IMR-90 (cell line): ENCODE measurements at regions not wholly inside any gene's neighbourhood (a gene's known extent, or its start where the extent isn't known, plus 50 kb on each side); places are given as distances from the start of the nearest gene placed in this dataset.

Source experiments
- ATAC-seq: fragments of 200-7000 bp; cut with Tn5 transposase; 2 replicates; pipeline ENCODE4 v1.9.1; 2020; ENCODE audit warnings: low read depth, mild to moderate bottlenecking, moderate library complexity
- BruUV-seq: library from RNA; stranded (reverse); fragments of 400-500 nt; replicated peaks from 2 replicates; lab custom pipeline; 2021; lab: Mats Ljungman, UMichigan
- CTCF ChIA-PET: fragments of 300-600 bp; formaldehyde crosslinking; extraction: SDS; loops from one replicate; lab custom pipeline; 2021; ENCODE audit warnings: antibody characterized with exemption; lab: Yijun Ruan, JAX
- POLR2A ChIA-PET: fragments of 300-600 bp; sonication (Branson Sonifier 250); formaldehyde crosslinking; loops from one replicate; lab custom pipeline; 2022; ENCODE audit warnings: antibody characterized with exemption; ENCODE audit not compliant: unreplicated experiment; lab: Charles Lee
- DNase-seq: peaks from one replicate; pipeline ENCODE4 v3.0.0; 2013
- H2AFZ ChIP-seq: replicated peaks from 2 replicates; pipeline ENCODE3; 2013; ENCODE audit warnings: low read length, mild to moderate bottlenecking; ENCODE audit not compliant: poor library complexity
- H2AK5ac ChIP-seq: 2 replicates; pipeline ENCODE4 v1.6.1; 2013; ENCODE audit warnings: low read depth, low read length, inconsistent platforms
- H2AK9ac ChIP-seq: replicated peaks from 2 replicates; pipeline ENCODE3; 2013; ENCODE audit warnings: mild to moderate bottlenecking, low read depth, low read length, moderate library complexity; ENCODE audit not compliant: poor library complexity
- H2BK120ac ChIP-seq: 2 replicates; pipeline ENCODE4 v1.6.1; 2013; ENCODE audit warnings: low read depth, low read length, inconsistent platforms
- H2BK15ac ChIP-seq: 3 replicates; pipeline ENCODE4 v1.6.1; 2013; ENCODE audit warnings: low read depth, low read length, inconsistent platforms
- H2BK20ac ChIP-seq: 2 replicates; pipeline ENCODE4 v1.6.1; 2013; ENCODE audit warnings: low read depth, mild to moderate bottlenecking, inconsistent platforms, low read length, moderate library complexity
- H2BK5ac ChIP-seq: 2 replicates; pipeline ENCODE4 v1.6.1; 2013; ENCODE audit warnings: mild to moderate bottlenecking, low read depth, low read length, inconsistent platforms; ENCODE audit not compliant: poor library complexity, severe bottlenecking
- H3K14ac ChIP-seq: replicated peaks from 2 replicates; pipeline ENCODE4 v1.6.1; 2013; ENCODE audit warnings: low read depth, low read length, inconsistent platforms
- H3K18ac ChIP-seq: 2 replicates; pipeline ENCODE4 v1.6.1; 2013; ENCODE audit warnings: low read depth, low read length, control low read depth
- H3K23ac ChIP-seq: 2 replicates; pipeline ENCODE4 v1.6.1; 2013; ENCODE audit warnings: low read depth, low read length, inconsistent platforms
- H3K27ac ChIP-seq: 2 replicates; pipeline ENCODE4 v1.5.1; 2013; ENCODE audit warnings: mild to moderate bottlenecking, control low read depth, low read length; ENCODE audit not compliant: insufficient read depth
- H3K27me3 ChIP-seq: 2 replicates; pipeline ENCODE4 v1.6.1; 2013; ENCODE audit warnings: low read length; ENCODE audit not compliant: control insufficient read depth, insufficient read depth
- H3K36me3 ChIP-seq: 2 replicates; pipeline ENCODE4 v1.6.1; 2013; ENCODE audit warnings: low read length, mixed read lengths; ENCODE audit not compliant: control insufficient read depth, insufficient read depth
- H3K4ac ChIP-seq: 2 replicates; pipeline ENCODE4 v1.6.1; 2013; ENCODE audit warnings: low read depth, low read length, inconsistent platforms
- H3K4me1 ChIP-seq: 2 replicates; pipeline ENCODE4 v1.6.1; 2013; ENCODE audit warnings: low read length, mixed read lengths; ENCODE audit not compliant: control insufficient read depth, insufficient read depth
- H3K4me2 ChIP-seq: 2 replicates; pipeline ENCODE4 v1.6.1; 2013; ENCODE audit warnings: low read depth, mild to moderate bottlenecking, control low read depth, low read length, moderate library complexity
- H3K4me3 ChIP-seq: 2 replicates; pipeline ENCODE4 v1.5.1; 2013; ENCODE audit warnings: low read depth, mild to moderate bottlenecking, control low read depth, low read length, moderate library complexity; ENCODE audit not compliant: insufficient read depth
- H3K56ac ChIP-seq: 2 replicates; pipeline ENCODE4 v1.6.1; 2013; ENCODE audit warnings: low read length, inconsistent platforms; ENCODE audit not compliant: insufficient read depth; ENCODE audit errors: extremely low read depth
- H3K79me1 ChIP-seq, 2 experiments: 2 replicates each; pipeline ENCODE4 v1.6.1; 2013; ENCODE audit warnings: low read length in 2 of 2, inconsistent platforms in 1 of 2, low read depth in 1 of 2
- H3K9ac ChIP-seq: 2 replicates; pipeline ENCODE4 v1.6.1; 2013; ENCODE audit warnings: low read depth, low read length, control low read depth
- H3K9me1 ChIP-seq: 2 replicates; pipeline ENCODE4 v1.6.1; 2013; ENCODE audit warnings: low read length, inconsistent platforms; ENCODE audit not compliant: insufficient read depth
- H3K9me3 ChIP-seq: 2 replicates; pipeline ENCODE4 v1.6.1; 2013; ENCODE audit warnings: low read length; ENCODE audit not compliant: control insufficient read depth, insufficient read depth
- H4K20me1 ChIP-seq: 2 replicates; pipeline ENCODE4 v1.6.1; 2013; ENCODE audit warnings: low read length, inconsistent platforms; ENCODE audit not compliant: insufficient read depth
- H4K5ac ChIP-seq: 2 replicates; pipeline ENCODE4 v1.6.1; 2013; ENCODE audit warnings: mild to moderate bottlenecking, low read depth, low read length, control low read depth
- H4K8ac ChIP-seq, 2 experiments: 2 replicates each; pipeline ENCODE4 v1.6.1; 2013; ENCODE audit warnings: low read depth in 2 of 2, low read length in 2 of 2, control low read depth in 1 of 2, inconsistent platforms in 1 of 2
- H4K91ac ChIP-seq: 2 replicates; pipeline ENCODE4 v1.6.1; 2013; ENCODE audit warnings: low read depth, low read length, inconsistent platforms; ENCODE audit not compliant: insufficient read depth
- CEBPB ChIP-seq: IDR thresholded peaks from 2 replicates; pipeline ENCODE4 v1.6.1; 2012; ENCODE audit warnings: low read depth, low read length, improper control_type of control experiment
- CHD1 ChIP-seq: IDR thresholded peaks from 2 replicates; pipeline ENCODE4 v1.6.1; 2012; ENCODE audit warnings: low read depth, low read length, improper control_type of control experiment
- ELK1 ChIP-seq: fragments of 150-350 bp; IDR thresholded peaks from 2 replicates; pipeline ENCODE4 v1.6.1; 2016; ENCODE audit warnings: low read depth, mild to moderate bottlenecking, low read length, moderate library complexity, borderline replicate concordance
- FOS ChIP-seq: fragments of 150-350 bp; IDR thresholded peaks from 2 replicates; pipeline ENCODE4 v1.6.1; 2016; ENCODE audit warnings: low read depth, low read length
- MAFK ChIP-seq: IDR thresholded peaks from 2 replicates; pipeline ENCODE4 v1.6.1; 2012; ENCODE audit warnings: low read depth, low read length, improper control_type of control experiment
- MXI1 ChIP-seq: IDR thresholded peaks from 2 replicates; pipeline ENCODE4 v1.6.1; 2012; ENCODE audit warnings: low read depth, mild to moderate bottlenecking, low read length, moderate library complexity, borderline replicate concordance
- NFE2L2 ChIP-seq: fragments of 150-350 bp; IDR thresholded peaks from 2 replicates; pipeline ENCODE4 v1.6.1; 2016; ENCODE audit warnings: low read depth, mild to moderate bottlenecking, low read length
- RCOR1 ChIP-seq: IDR thresholded peaks from 2 replicates; pipeline ENCODE4 v1.6.1; 2012; ENCODE audit warnings: mild to moderate bottlenecking, low read length, improper control_type of control experiment; ENCODE audit not compliant: insufficient replicate concordance
- USF2 ChIP-seq: fragments of 150-350 bp; IDR thresholded peaks from 2 replicates; pipeline ENCODE4 v1.6.1; 2017; ENCODE audit warnings: mild to moderate bottlenecking, antibody characterized with exemption, low read length, low read depth
- WGBS, 2 experiments: methylation state at CpG; one replicate each; pipeline versions ENCODE4 v1.1.5 to v1.1.7; 2013; ENCODE audit warnings: missing lambda C conversion rate in 2 of 2; ENCODE audit not compliant: insufficient read length in 1 of 2; ENCODE audit errors: extremely low coverage in 2 of 2; 5-methylcytosine and 5-hydroxymethylcytosine counted together
- dilution Hi-C: fragments of 300-500 bp; cut with HindIII; formaldehyde crosslinking; loops from one replicate; pipeline ENCODE4 v1.14.3; 2018; ENCODE audit warnings: low sequenced_read_pairs; ENCODE audit not compliant: unreplicated experiment
- in situ Hi-C: fragments of 300-500 bp; cut with MboI; formaldehyde crosslinking; loops from 3 replicates; pipeline ENCODE4 v1.14.3; 2019; ENCODE audit warnings: low sequenced_read_pairs, inconsistent platforms, mixed read lengths
- intact Hi-C: fragments of 100-400 bp; cut with micrococcal nuclease; formaldehyde crosslinking; loops from 2 replicates; pipeline ENCODE4 v1.10.0; 2022

GRCh38 chr3:184467171-184467570, 87.3 kb downstream of the CHRD start:
- H4K20me1 ChIP-seq: no peaks in the 10 kb centered on the region
- H3K4ac ChIP-seq: no peak overlapping the region
- H3K36me3 ChIP-seq: no peaks in the 10 kb centered on the region
- H4K8ac ChIP-seq: no peak overlapping the region
- no peak overlapping the region for H3K56ac ChIP-seq
- no peak overlapping the region for H3K14ac ChIP-seq
- H3K23ac ChIP-seq: no peak overlapping the region
- dilution Hi-C loops: no loop called here
- CTCF ChIA-PET: interaction anchor here (1.1 kb wide), 1 partner anchor 68 kb away, joined by 3 read pairs; no protein-coding TSS in a partner anchor
- peaks cover 10% of the 10 kb centered on the region for H3K27me3 ChIP-seq
- no peak overlapping the region for H2AK9ac ChIP-seq
- H3K4me1 ChIP-seq: peaks cover 4% of the 10 kb centered on the region; the same call in 1 of the 2 replicates
- intact Hi-C loops: no loop called here
- H3K9me3 ChIP-seq: no peaks in the 10 kb centered on the region
- H3K9ac ChIP-seq: no peak overlapping the region
- no peak overlapping the region for H3K18ac ChIP-seq
- BruUV-seq: no TSS peak
- H4K91ac ChIP-seq: no peak overlapping the region
- H4K5ac ChIP-seq: no peak overlapping the region
- H3K4me3 ChIP-seq: no peak overlapping the region
- H2BK15ac ChIP-seq: no peak overlapping the region
- DNase-seq (no peak), ATAC-seq (no peak)
- TF ChIP-seq FOS (no peak), CHD1 (no peak), USF2 (no peak), ELK1 (no peak), NFE2L2 (no peak), MAFK (no peak), CEBPB (no peak), RCOR1 (no peak), MXI1 (no peak)
- H3K4me2 ChIP-seq: no peak overlapping the region
- in situ Hi-C loops: no loop called here
- H2BK120ac ChIP-seq: no peak overlapping the region
- no peak overlapping the region for H2BK20ac ChIP-seq
- H2AK5ac ChIP-seq: no peak overlapping the region
- POLR2A ChIA-PET: no interaction called here
- H2BK5ac ChIP-seq: no peak overlapping the region
- H2AFZ ChIP-seq: no peak overlapping the region
- no peaks in the 10 kb centered on the region for H3K79me1 ChIP-seq
- H3K27ac ChIP-seq: no peak overlapping the region
- WGBS, 2 experiments: 93% methylated on average over 3 of the region's 9 CpGs; no CpG with 5 or more reads in 1 of the 2 experiments
- H3K9me1 ChIP-seq: no peaks in the 10 kb centered on the region
